ENCODE measurements at regions not wholly inside any gene's neighbourhood (a gene's known extent, or its start where the extent isn't known, plus 50 kb on each side); places are given as distances from the start of the nearest gene placed in this dataset.
"Not testable (repeated sequence)": the region's sequence is repeated elsewhere in the genome, so short reads cannot be mapped to it uniquely, and the experiment has no call there.

DNA sequence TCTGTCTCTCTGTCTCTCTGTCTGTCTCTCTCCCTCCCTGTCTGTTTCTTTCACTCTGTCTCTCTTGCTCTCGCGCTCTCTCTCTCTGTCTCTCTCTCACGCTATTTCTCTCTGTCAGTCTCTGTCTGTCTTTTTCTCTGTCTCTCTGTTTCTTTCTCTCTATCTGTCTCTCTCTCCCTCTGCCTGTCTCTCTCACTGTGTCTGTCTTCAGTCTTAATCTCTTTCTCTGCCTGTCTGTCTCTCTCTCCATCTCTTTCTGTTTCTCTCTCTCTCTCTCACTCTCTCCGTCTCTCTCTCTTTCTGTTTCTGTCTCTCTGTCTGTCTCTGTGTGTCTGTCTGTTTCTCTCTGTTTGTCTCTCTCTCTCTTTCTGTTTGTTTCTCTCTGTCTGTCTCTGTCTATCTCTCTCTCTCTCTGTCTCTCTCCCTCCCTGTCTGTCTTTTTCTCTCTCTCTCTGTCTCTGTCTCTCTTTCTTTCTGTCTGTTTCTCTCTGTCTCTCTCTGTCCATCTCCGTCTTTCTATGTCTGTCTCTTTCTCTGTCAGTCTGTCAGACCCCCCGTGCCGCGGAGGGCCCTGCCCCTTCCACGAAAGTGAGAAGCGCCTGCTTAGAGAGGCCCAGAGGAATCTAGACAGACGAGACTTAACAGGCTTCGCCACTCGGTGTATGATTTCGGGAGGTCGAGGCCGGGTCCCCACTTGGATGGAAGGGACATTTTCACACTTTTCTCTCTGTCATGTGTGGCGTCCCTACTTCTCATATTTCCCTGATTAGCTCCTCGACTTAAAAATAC is 346.3 kb upstream of the DEFB115 start:
- Mint-ChIP-seq H3K27ac (no peak overlapping the region), H3K27me3 (no peaks in the 10 kb centered on the region), H3K4me3 (ENCODE audit: low read depth) (no peak overlapping the region), H3K9me3 (ENCODE audit: low read depth) (peaks cover 46% of the 10 kb centered on the region), H3K36me3 (ENCODE audit: insufficient read depth) (peaks cover 25% of the 10 kb centered on the region), H3K4me1 (ENCODE audit: low read depth) (peaks cover 9% of the 10 kb centered on the region)
- DNase-seq (ENCODE audit: low spot score, unreplicated experiment), result no peak
- TF ChIP-seq, protein P1, sequence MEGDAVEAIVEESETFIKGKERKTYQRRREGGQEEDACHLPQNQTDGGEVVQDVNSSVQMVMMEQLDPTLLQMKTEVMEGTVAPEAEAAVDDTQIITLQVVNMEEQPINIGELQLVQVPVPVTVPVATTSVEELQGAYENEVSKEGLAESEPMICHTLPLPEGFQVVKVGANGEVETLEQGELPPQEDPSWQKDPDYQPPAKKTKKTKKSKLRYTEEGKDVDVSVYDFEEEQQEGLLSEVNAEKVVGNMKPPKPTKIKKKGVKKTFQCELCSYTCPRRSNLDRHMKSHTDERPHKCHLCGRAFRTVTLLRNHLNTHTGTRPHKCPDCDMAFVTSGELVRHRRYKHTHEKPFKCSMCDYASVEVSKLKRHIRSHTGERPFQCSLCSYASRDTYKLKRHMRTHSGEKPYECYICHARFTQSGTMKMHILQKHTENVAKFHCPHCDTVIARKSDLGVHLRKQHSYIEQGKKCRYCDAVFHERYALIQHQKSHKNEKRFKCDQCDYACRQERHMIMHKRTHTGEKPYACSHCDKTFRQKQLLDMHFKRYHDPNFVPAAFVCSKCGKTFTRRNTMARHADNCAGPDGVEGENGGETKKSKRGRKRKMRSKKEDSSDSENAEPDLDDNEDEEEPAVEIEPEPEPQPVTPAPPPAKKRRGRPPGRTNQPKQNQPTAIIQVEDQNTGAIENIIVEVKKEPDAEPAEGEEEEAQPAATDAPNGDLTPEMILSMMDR (IDR thresholded peaks at IDR 0.05; ENCODE audit: unreplicated experiment), result no peak

DNA sequence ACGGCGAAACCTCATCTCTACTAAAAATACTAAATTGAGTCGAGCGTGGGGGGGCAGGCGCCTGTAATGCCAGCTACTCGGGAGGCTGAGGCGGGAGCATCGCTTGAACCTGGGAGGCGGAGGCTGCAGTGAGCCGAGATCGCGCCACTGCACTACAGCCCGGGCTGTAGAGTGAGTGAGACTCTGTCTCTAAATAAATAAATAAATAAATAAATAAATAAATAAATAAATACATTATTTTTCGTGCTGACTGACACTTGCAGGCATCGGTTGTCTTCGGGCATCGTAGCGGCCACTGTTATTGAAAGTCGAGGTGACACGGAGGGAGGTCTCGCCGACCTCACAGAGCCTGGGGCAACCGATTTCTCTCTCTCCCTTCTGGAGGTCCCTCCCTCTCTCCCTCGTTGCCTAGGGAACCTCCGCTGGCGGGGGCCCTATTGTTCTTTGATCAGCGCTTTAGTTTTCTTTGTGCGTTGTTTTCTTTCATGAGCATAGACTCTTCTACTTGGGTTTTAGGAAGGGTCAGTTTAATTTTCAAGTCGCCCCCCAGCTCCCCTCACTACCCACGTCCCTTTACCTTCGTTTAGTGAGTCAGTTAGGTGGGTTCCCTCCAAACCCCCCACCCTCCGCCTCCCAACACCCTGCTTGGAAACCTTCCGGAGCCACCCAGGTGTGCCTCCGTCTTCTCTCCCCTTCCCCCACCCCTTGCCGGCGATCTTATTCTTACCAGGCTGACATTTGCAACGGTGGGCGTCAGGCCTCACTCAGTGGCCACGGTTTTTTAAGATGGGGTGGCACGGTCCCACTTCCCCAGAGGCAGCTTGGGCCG is 345.4 kb upstream of the DEFB115 start:
- H3K27me3 Mint-ChIP-seq; DNase-seq (ENCODE audit: low spot score, unreplicated experiment); H3K4me1 Mint-ChIP-seq (ENCODE audit: low read depth): not testable (repeated sequence)
- peaks cover 22% of the 10 kb centered on the region for H3K36me3 Mint-ChIP-seq (ENCODE audit: insufficient read depth)
- TF ChIP-seq, protein P1 (IDR thresholded peaks at IDR 0.05; ENCODE audit: unreplicated experiment), result peak; percentile 18
- H3K9me3 Mint-ChIP-seq (ENCODE audit: low read depth), result peaks cover 43% of the 10 kb centered on the region
- peak overlapping the region; percentile 69 for H3K4me3 Mint-ChIP-seq (ENCODE audit: low read depth)
- peak overlapping the region; percentile 97 for H3K27ac Mint-ChIP-seq

DNA sequence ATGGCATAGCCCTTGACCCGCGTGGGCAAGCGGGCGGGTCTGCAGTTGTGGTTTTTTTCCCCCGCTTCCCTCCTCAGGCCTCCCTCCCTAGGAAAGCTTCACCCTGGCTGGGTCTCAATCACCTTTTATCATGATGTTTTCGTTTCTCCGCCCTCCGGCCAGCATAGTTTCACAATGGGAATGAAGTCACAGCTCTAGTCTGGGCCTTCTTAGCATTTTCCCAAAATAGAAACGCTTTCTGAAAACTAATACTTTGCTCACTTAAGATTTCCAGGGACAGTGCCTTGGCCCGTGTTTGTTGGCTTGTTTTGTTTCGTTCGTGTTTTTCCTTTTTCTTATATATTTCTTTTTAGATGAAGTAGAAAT is 344.8 kb upstream of the DEFB115 start:
- H3K36me3 Mint-ChIP-seq (ENCODE audit: insufficient read depth), result peaks cover 21% of the 10 kb centered on the region
- H3K4me3 Mint-ChIP-seq (ENCODE audit: low read depth), result peak overlapping the region; percentile 69
- H3K27me3 Mint-ChIP-seq; H3K4me1 Mint-ChIP-seq (ENCODE audit: low read depth); DNase-seq (ENCODE audit: low spot score, unreplicated experiment): not testable (repeated sequence)
- H3K27ac Mint-ChIP-seq, result peak overlapping the region; percentile 97
- peaks cover 41% of the 10 kb centered on the region for H3K9me3 Mint-ChIP-seq (ENCODE audit: low read depth)

DNA sequence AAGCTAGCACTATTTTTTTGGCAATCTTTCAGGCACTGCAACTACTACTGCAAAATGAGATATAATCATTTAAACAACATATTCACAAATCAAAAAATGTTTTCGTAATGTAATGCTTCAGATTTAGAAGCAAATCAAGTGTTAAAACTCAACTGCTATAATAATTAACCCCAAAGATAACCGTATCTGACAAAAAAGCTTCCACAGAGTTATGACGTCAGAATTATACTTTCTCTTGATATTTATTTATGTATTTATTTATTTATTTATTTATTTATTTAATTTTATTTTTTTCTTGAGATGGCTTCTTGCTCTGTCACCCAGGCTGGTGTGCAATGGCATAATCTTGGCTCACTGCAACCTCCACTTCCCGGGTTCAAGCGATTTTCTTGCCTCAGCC is 341.1 kb upstream of the DEFB115 start:
- not testable (repeated sequence) for H3K27me3 Mint-ChIP-seq; H3K4me1 Mint-ChIP-seq (ENCODE audit: low read depth); H3K4me3 Mint-ChIP-seq (ENCODE audit: low read depth); H3K27ac Mint-ChIP-seq; DNase-seq (ENCODE audit: low spot score, unreplicated experiment); H3K36me3 Mint-ChIP-seq (ENCODE audit: insufficient read depth)
- peaks cover 25% of the 10 kb centered on the region for H3K9me3 Mint-ChIP-seq (ENCODE audit: low read depth)

GRCh38 chr20:30919514-30920188 is 337.8 kb upstream of the DEFB115 start:
- no peaks in the 10 kb centered on the region for H3K27me3 Mint-ChIP-seq
- H3K4me3 Mint-ChIP-seq (ENCODE audit: low read depth), result no peak overlapping the region
- no peaks in the 10 kb centered on the region for H3K4me1 Mint-ChIP-seq (ENCODE audit: low read depth)
- H3K9me3 Mint-ChIP-seq (ENCODE audit: low read depth), result peaks cover 23% of the 10 kb centered on the region
- TF ChIP-seq, protein P1 (IDR thresholded peaks at IDR 0.05; ENCODE audit: unreplicated experiment), result no peak
- no peak overlapping the region for H3K27ac Mint-ChIP-seq
- H3K36me3 Mint-ChIP-seq (ENCODE audit: insufficient read depth), result no peaks in the 10 kb centered on the region
- no peak for DNase-seq (ENCODE audit: low spot score, unreplicated experiment)
